AG04449 (cell line): ENCODE measurements at regions not wholly inside any gene's neighbourhood (a gene's known extent, or its start where the extent isn't known, plus 50 kb on each side); places are given as distances from the start of the nearest gene placed in this dataset.
"Not testable (repeated sequence)": the region's sequence is repeated elsewhere in the genome, so short reads cannot be mapped to it uniquely, and the experiment has no call there.

Experiments
- CTCF ChIA-PET: fragments of 350-600 bp; formaldehyde crosslinking; extraction: SDS; loops from one replicate; lab custom pipeline; 2021; ENCODE audit warnings: antibody characterized with exemption; lab: Yijun Ruan, JAX
- POLR2A ChIA-PET: fragments of 400-600, 350-600 bp; formaldehyde crosslinking; extraction: SDS; loops from one replicate; lab custom pipeline; 2020; ENCODE audit warnings: antibody characterized with exemption, inconsistent platforms; lab: Yijun Ruan, JAX
- DNase-seq: peaks from one replicate; pipeline ENCODE4 v3.0.0-alpha.2; 2010; ENCODE audit warnings: low read depth, low spot score
- H3K4me3 ChIP-seq: 2 replicates; pipeline ENCODE4 v1.5.1; 2011; ENCODE audit warnings: low read depth, mild to moderate bottlenecking, control low read depth, low read length
- TF ChIP-seq, protein P1 (sequence below): IDR thresholded peaks from one replicate; pipeline ENCODE4 v1.5.1; 2011; ENCODE audit warnings: mild to moderate bottlenecking, moderate library complexity, low read length, control low read depth, inconsistent platforms; ENCODE audit not compliant: insufficient read depth; ENCODE audit errors: missing control alignments

DNA sequence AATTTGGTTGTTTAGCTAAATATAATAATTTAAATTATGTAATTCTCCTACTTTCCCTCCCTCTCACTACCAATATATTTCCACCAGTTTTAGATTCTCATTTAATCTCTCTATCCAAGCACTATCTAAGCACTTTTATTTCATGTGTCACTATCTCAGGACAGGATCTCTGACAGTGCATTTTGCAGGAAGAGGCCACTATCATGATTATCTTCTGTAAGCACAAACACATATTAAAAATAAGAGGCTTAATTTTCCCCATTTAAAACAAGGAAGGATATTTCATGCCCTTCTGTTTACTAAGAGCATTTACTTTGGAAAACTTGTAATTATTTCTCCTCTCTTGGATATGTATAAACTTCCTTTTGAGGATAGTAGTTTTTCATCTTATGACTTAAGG lies 726.2 kb upstream of the ZNF804A start:
- H3K4me3 ChIP-seq: no peak overlapping the region
- CTCF ChIA-PET: no interaction called here
- no peak for DNase-seq
- POLR2A ChIA-PET: no interaction called here
- TF ChIP-seq, protein P1, sequence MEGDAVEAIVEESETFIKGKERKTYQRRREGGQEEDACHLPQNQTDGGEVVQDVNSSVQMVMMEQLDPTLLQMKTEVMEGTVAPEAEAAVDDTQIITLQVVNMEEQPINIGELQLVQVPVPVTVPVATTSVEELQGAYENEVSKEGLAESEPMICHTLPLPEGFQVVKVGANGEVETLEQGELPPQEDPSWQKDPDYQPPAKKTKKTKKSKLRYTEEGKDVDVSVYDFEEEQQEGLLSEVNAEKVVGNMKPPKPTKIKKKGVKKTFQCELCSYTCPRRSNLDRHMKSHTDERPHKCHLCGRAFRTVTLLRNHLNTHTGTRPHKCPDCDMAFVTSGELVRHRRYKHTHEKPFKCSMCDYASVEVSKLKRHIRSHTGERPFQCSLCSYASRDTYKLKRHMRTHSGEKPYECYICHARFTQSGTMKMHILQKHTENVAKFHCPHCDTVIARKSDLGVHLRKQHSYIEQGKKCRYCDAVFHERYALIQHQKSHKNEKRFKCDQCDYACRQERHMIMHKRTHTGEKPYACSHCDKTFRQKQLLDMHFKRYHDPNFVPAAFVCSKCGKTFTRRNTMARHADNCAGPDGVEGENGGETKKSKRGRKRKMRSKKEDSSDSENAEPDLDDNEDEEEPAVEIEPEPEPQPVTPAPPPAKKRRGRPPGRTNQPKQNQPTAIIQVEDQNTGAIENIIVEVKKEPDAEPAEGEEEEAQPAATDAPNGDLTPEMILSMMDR: no peak

DNA sequence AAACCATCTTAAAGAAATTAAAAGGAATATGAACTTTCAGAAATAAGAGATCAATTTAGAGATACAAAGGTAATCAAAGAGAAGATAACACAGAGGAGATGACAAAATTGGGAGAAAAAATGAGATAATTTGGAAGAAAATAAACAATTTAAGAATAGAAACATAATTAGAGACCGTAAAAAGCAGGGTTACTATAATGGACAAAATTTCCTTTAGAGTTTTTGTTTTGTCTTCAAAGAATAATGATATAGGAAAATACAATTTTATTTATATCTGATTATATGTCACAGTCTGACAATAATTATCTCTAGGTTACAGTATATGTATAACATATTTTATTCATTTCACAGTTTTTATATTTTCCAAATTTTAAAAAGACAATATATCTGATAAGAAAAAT lies 716.4 kb upstream of the ZNF804A start:
- ChIA-PET CTCF (no interaction called here), POLR2A (no interaction called here)
- TF ChIP-seq, protein P1: no peak
- H3K4me3 ChIP-seq: no peak overlapping the region
- DNase-seq: no peak

- POLR2A ChIA-PET: no interaction called here
- DNase-seq: no peak
- H3K4me3 ChIP-seq: no peak overlapping the region
- CTCF ChIA-PET: no interaction called here
- TF ChIP-seq, protein P1: no peak
Observed at GRCh38 chr2:183892315-183892941, 705.9 kb upstream of the ZNF804A start.

DNA sequence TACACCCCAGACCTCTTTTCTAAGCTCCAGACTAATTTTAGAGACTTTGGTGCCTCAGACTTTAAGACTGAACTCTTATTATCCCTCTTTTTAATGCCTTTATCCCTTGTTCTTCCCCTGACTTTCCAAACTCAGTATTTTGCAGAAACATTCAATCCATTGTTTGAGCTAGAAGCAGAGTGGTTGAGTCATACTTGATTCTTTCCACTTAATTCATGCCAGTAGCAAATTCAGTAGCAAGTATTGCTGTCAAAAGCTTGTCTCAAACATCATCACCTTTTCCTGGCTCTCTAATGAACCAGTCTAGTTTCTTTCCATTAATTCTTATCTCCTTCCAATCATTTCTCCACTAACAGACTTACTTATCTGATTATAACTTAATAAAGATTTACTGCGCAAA lies 699.7 kb upstream of the ZNF804A start:
- no peak overlapping the region for H3K4me3 ChIP-seq
- ChIA-PET CTCF (no interaction called here), POLR2A (no interaction called here)
- no peak for DNase-seq
- TF ChIP-seq, protein P1: no peak

GRCh38 chr2:183901931-183902330 lies 696.4 kb upstream of the ZNF804A start:
- CTCF ChIA-PET: no interaction called here
- DNase-seq: no peak
- POLR2A ChIA-PET: no interaction called here
- no peak overlapping the region for H3K4me3 ChIP-seq
- TF ChIP-seq, protein P1: no peak

- no peak for DNase-seq
- no peak overlapping the region for H3K4me3 ChIP-seq
- TF ChIP-seq, protein P1: no peak
- ChIA-PET CTCF (no interaction called here), POLR2A (no interaction called here)
Observed at GRCh38 chr2:183903026-183903425, 695.3 kb upstream of the ZNF804A start.

- DNase-seq, POLR2A ChIA-PET, CTCF ChIA-PET, H3K4me3 ChIP-seq: not testable (repeated sequence)
Observed at GRCh38 chr2:183916041-183916440, 682.3 kb upstream of the ZNF804A start.
